ENCODE measurements at regions not wholly inside any gene's neighbourhood (a gene's known extent, or its start where the extent isn't known, plus 50 kb on each side); places are given as distances from the start of the nearest gene placed in this dataset.

DNA sequence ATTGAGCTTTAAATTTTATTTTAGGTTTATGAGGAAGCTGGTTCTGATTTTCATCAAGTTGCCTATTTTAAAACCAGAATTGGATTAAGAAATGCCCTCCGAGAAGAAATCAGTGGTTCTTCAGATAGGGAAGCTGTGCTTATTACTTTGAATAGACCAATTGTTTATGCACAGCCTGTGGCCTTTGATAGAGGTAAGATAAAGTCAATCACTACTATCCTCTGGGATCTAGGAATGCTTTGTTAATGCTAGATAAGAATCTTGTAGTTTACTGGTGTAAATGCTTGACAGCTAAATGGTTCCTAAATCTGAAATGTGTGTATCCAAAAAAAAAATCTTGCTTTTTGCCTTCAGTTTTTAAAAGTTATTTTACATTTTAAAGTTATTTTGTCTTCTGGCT lies 73.0 kb upstream of the ADAD1 start:
- TF ChIP-seq, protein P1, sequence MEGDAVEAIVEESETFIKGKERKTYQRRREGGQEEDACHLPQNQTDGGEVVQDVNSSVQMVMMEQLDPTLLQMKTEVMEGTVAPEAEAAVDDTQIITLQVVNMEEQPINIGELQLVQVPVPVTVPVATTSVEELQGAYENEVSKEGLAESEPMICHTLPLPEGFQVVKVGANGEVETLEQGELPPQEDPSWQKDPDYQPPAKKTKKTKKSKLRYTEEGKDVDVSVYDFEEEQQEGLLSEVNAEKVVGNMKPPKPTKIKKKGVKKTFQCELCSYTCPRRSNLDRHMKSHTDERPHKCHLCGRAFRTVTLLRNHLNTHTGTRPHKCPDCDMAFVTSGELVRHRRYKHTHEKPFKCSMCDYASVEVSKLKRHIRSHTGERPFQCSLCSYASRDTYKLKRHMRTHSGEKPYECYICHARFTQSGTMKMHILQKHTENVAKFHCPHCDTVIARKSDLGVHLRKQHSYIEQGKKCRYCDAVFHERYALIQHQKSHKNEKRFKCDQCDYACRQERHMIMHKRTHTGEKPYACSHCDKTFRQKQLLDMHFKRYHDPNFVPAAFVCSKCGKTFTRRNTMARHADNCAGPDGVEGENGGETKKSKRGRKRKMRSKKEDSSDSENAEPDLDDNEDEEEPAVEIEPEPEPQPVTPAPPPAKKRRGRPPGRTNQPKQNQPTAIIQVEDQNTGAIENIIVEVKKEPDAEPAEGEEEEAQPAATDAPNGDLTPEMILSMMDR (IDR thresholded peaks at IDR 0.05), result no peak
- TF ChIP-seq POLR2A (IDR thresholded peaks at IDR 0.05), result no peak
